ENCODE measurements at regions not wholly inside any gene's neighbourhood (a gene's known extent, or its start where the extent isn't known, plus 50 kb on each side); places are given as distances from the start of the nearest gene placed in this dataset.
"Not testable (repeated sequence)": the region's sequence is repeated elsewhere in the genome, so short reads cannot be mapped to it uniquely, and the experiment has no call there.

DNA sequence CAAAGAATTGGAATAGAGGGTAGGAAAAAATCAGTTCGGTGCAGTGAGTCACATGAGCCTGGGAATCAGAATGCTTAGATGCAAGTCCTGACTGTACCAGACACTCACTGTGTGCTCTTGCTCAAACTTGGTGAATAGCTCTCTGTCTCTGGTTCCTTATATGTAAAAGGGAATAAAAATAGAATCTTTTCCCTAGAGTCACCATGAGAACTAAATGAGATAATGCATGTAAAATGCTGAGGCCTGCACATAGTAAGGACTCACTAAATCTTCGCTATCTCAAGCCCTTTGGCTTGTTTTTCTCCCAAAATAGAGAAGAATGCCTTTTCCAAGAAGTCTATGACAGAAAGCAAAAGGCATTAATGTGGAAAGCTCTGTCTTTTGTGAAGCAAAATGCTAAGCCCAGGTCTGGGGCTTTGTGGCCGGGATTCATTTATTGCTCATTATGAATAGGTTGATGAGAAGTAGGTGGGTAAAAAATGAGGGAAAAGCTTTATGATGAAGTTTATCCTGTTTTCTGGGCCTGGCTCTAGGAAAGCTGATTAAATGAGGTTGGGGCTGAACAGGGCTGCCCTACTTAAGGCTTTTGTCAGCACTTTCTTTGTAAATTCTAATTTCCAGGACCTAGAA, 483.3 kb downstream of the DMAC1 start:
- DNase-seq (ENCODE audit: low spot score in 2 of 2), result no peak
- no peak for FAIRE-seq

GRCh38 chr9:7315746-7316145, 483.8 kb downstream of the DMAC1 start:
- FAIRE-seq, result no peak

GRCh38 chr9:7315116-7315515, 484.5 kb downstream of the DMAC1 start:
- FAIRE-seq, result no peak
- no peak for DNase-seq (ENCODE audit: low spot score in 2 of 2)

More at GRCh38 chr9:7315746-7316145, 483.8 kb downstream of the DMAC1 start:
- DNase-seq (ENCODE audit: low spot score in 2 of 2), result no peak

DNA sequence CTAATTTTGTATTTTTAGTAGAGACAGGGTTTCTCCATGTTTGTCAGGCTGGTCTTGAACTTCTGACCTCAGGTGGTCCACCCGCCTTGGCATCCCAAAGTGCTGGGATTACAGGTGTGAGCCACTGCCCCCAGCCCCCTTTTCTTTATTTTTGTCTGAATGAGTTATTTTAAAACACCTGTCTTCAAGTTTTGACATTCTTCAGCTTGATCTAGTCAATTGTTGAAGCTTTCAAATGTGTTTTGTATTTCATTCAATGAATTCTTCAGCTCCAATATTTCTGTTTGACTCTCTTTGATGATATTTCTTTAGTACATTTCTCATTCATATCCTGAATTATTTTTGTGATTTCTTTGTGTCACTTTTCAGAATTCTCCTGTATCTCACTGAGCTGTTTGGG, 486.2 kb downstream of the DMAC1 start:
- FAIRE-seq (no peak), DNase-seq (ENCODE audit: low spot score in 2 of 2) (no peak)

DNA sequence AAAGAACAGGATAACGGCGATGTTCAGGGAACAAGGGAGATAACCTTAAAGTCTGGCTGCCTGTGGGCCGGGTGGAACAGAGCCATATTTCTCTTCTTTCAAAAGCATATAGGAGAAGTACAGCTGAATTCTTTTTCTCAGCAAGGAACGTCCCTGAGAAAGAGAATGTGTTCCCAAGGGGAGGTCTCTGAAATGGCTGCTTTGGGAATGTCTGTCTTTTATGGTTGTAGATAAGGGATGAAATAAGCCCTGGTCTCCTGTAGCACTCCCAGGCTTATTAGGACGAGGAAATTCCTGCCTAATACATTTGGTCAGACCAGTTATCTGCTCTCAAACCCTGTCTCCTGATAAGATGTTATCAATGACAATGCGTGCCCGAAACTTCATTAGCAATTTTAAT, 490.5 kb downstream of the DMAC1 start:
- not testable (repeated sequence) for FAIRE-seq; DNase-seq (ENCODE audit: low spot score in 2 of 2)

DNA sequence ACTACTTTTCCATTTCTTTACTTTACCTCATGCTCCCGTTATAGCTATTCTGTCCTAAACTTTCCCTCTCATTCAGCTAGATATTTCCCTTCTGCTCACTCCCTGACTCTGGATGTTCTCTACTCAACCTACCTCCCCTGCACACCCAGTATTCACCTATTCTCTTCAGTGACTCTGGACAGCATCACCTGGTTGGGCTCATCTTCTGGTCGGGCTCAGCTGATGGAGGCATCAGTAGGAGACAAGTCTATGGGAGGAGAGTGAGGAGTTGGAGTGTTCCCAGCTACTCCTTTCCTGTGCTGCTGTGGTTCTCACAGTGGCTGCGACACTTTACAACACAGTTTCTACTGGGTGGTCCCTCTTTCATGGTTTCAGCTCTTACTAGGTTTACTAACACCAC, 493.9 kb downstream of the DMAC1 start:
- FAIRE-seq, result no peak
- DNase-seq (ENCODE audit: low spot score in 2 of 2), result no peak

- FAIRE-seq, result no peak
Observed at GRCh38 chr9:7304627-7304995, 495.0 kb downstream of the DMAC1 start.

GRCh38 chr9:7303907-7304626, 495.5 kb downstream of the DMAC1 start:
- DNase-seq (ENCODE audit: low spot score in 2 of 2) (no peak), FAIRE-seq (no peak)

More at GRCh38 chr9:7304627-7304995, 495.0 kb downstream of the DMAC1 start:
- DNase-seq (ENCODE audit: low spot score in 2 of 2), result no peak

DNA sequence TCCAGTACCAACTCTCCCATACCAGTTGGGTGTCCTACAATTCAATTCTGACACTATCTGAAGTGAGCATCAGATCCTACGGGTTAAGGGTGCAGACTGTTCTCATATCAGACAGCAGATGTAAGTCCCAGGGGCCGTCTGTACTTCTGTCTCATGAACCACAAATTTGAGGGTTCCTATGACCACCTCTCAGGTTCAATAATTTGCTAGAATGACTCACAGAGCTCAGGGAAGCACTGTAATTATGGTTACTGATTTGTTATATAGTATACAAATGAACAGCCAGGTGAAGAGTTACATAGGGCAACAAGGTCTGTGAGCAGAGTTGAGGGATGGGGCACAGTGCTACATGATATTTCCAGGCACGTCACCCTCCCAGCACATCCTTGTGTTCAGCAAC, 499.1 kb downstream of the DMAC1 start:
- no peak for FAIRE-seq

DNA sequence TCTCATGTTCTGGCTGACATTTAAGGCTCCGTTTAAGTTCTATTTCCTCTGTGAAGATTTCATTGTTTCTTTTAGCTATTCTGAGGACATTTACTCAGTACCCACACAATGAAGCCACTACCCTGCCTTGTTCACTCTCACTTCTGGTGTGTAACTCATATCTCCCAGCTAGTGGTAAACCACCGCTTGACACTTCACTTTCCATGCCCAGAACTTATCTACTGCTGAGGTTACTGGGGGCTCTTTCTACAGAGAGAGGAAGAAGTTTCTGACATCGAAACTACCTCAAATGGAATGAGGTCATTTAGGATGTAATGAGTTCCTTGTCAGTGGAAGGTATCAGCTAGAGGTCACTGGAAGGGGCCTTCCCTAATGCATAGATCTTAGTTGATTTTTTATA, 501.5 kb downstream of the DMAC1 start:
- no peak for FAIRE-seq
- DNase-seq (ENCODE audit: low spot score in 2 of 2), result no peak

More for the DNA sequence above, 499.1 kb downstream of the DMAC1 start:
- DNase-seq (ENCODE audit: low spot score in 2 of 2), result no peak

- DNase-seq (ENCODE audit: low spot score in 2 of 2), result no peak
- FAIRE-seq, result no peak
Observed at GRCh38 chr9:7297521-7297920, 502.1 kb downstream of the DMAC1 start.

DNA sequence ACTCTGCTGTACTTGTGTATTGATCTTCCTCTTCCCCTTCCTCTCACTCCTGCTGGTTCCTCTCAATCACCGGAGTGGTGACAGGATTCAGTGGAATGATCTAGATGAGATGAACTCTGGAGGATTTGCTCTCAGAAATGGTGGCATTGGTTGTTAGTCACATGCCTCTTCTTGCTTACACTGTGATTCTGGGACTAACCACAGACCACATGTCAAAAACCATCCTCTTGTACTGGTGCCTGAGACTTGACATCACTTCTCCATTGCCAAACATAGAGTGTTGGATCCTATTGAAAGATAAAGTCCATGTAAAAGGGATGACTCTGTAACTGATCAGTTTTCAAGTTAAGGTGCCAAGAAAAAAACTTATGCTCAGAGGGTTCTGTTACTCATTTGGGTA, 506.5 kb downstream of the DMAC1 start:
- DNase-seq (ENCODE audit: low spot score in 2 of 2), result no peak

GRCh38 chr9:7289773-7290172, 509.8 kb downstream of the DMAC1 start:
- FAIRE-seq (no peak), DNase-seq (ENCODE audit: low spot score in 2 of 2) (no peak)

More for the DNA sequence above, 506.5 kb downstream of the DMAC1 start:
- no peak for FAIRE-seq

DNA sequence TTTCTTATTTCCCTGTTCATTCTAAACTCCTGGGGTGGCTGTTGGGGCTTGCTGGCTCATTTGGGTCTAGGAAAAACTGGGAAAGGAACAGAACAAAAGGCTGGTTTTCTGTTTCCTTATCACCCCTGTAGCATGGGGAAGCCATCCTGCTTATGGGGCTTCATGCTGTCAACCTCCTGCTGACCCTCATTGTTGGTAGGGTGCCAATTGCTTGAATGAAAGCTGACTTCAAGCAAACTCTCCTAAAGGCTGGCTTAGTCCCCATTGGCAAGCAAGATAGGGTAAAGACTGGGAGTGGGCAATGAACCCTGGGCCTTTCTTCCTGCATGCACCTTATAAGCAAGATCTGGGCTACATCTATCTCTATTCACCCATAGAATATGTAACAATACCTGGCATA, 511.6 kb downstream of the DMAC1 start:
- no peak for DNase-seq (ENCODE audit: low spot score in 2 of 2)
- FAIRE-seq, result no peak

GRCh38 chr9:7287065-7287464, 512.5 kb downstream of the DMAC1 start:
- DNase-seq (ENCODE audit: low spot score in 2 of 2) (no peak), FAIRE-seq (no peak)

DNA sequence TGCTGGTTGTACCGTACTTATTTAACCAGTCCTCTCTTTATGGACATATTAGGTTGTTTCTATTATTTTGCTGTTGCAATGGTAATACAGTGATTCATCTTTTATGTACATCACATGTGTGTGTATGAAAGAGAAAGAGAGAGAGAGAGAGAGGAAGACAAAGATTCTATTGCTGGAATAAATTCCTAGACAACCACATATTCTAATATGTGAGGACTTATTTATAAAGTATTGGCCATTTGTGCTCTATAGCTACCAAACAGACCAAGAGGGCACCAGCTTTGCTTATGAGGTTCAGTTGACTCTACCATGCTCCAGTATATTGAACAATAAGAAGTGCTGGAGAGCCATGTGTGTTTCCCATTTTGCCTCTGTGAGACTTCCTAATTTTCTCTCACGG, 513.5 kb downstream of the DMAC1 start:
- DNase-seq (ENCODE audit: low spot score in 2 of 2), result no peak
- FAIRE-seq, result no peak

DNA sequence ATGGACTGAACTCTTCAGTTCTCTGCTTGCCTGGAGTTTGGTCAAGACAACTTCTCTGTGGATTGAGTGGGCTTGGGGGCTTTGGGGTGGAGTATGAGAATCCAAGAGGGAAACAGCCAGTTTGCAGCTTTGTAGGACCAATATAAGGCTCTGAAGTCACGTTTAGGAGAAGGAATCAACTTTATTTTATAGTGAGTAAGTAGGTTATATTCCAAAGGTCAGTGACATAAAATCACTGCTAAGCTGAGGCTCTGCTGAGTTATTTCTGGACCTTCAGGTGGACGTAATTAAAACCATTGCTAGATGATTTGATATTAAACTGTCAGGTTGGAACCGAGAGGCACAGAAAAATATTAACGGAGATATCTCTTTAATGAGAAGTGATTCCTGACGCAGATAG, 514.4 kb downstream of the DMAC1 start:
- FAIRE-seq, result no peak

GRCh38 chr9:7284517-7284916, 515.1 kb downstream of the DMAC1 start:
- DNase-seq (ENCODE audit: low spot score in 2 of 2) (no peak), FAIRE-seq (no peak)

More for the DNA sequence above, 514.4 kb downstream of the DMAC1 start:
- DNase-seq (ENCODE audit: low spot score in 2 of 2), result no peak

DNA sequence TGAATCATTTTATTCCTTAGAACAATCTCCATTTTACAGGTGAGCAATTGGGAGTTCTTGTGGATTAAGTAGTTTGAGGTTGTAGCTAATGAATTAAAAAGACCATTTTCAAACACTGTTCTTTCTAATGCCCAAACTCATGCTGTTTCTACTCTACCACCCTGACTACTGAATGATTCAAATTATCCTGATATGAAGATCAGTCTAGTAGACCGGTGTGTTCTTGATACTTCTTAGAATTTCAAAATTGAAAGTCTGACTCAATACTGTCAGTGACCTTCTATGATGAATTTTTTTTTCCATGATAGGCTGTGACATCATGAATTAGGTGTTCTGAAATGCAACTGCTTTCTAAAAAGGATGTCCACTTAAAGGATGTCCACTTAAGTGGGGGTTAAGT, 515.5 kb downstream of the DMAC1 start:
- FAIRE-seq (no peak), DNase-seq (ENCODE audit: low spot score in 2 of 2) (no peak)

- FAIRE-seq (no peak), DNase-seq (ENCODE audit: low spot score in 2 of 2) (no peak)
Observed at GRCh38 chr9:7273575-7273974, 515.8 kb downstream of the KDM4C start.

- FAIRE-seq (no peak), DNase-seq (ENCODE audit: low spot score in 2 of 2) (no peak)
Observed at GRCh38 chr9:7266911-7267595, 509.3 kb downstream of the KDM4C start.

- FAIRE-seq (no peak), DNase-seq (ENCODE audit: low spot score in 2 of 2) (no peak)
Observed at GRCh38 chr9:7265181-7265580, 507.4 kb downstream of the KDM4C start.

Data from frontal cortex (tissue), 3 donors.